ENCODE measurements at regions not wholly inside any gene's neighbourhood (a gene's known extent, or its start where the extent isn't known, plus 50 kb on each side); places are given as distances from the start of the nearest gene placed in this dataset.
A peak's percentile ranks its signal among the peaks of the same experiment; 100 is the strongest.

GRCh38 chr11:2083411-2083810, 55.8 kb downstream of the IGF2 start:
- DNase-seq (ENCODE audit: extremely low read depth, insufficient read length) = no peak
- H3K27me3 ChIP-seq (replicated peaks; ENCODE audit: control insufficient read depth, insufficient read depth, low read length) = no peaks in the 10 kb centered on the region

GRCh38 chr11:2077061-2077802, 62.0 kb downstream of the IGF2 start:
- Histone ChIP-seq H3K27me3 (replicated peaks; ENCODE audit: control insufficient read depth, insufficient read depth, low read length) (no peaks in the 10 kb centered on the region; the same call in 1 of the 2 replicates), H3K36me3 (ENCODE audit: control insufficient read depth, insufficient read depth, low read length) (no peaks in the 10 kb centered on the region), H3K4me3 (replicated peaks; ENCODE audit: low read depth, low read length) (no peak overlapping the region)
- TF ChIP-seq CTCF (IDR thresholded peaks at IDR 0.05; ENCODE audit: insufficient read depth, low read length, poor library complexity, severe bottlenecking) = no peak
- no peak for DNase-seq (ENCODE audit: extremely low read depth, insufficient read length)

More at GRCh38 chr11:2083411-2083810, 55.8 kb downstream of the IGF2 start:
- no peak overlapping the region for H3K4me3 ChIP-seq (replicated peaks; ENCODE audit: low read depth, low read length)
- no peak for TF ChIP-seq CTCF (IDR thresholded peaks at IDR 0.05; ENCODE audit: insufficient read depth, low read length, poor library complexity, severe bottlenecking)
- H3K36me3 ChIP-seq (ENCODE audit: control insufficient read depth, insufficient read depth, low read length) = no peaks in the 10 kb centered on the region

- no peak for TF ChIP-seq CTCF (IDR thresholded peaks at IDR 0.05; ENCODE audit: insufficient read depth, low read length, poor library complexity, severe bottlenecking)
- Histone ChIP-seq H3K4me3 (replicated peaks; ENCODE audit: low read depth, low read length) (no peak overlapping the region), H3K27me3 (replicated peaks; ENCODE audit: control insufficient read depth, insufficient read depth, low read length) (no peaks in the 10 kb centered on the region; the same call in 1 of the 2 replicates), H3K36me3 (ENCODE audit: control insufficient read depth, insufficient read depth, low read length) (no peaks in the 10 kb centered on the region)
- no peak for DNase-seq (ENCODE audit: extremely low read depth, insufficient read length)
Measured at GRCh38 chr11:2076441-2076840, 62.7 kb downstream of the IGF2 start.

GRCh38 chr11:2074266-2074825, 64.8 kb downstream of the IGF2 start:
- DNase-seq (ENCODE audit: extremely low read depth, insufficient read length) = no peak
- Histone ChIP-seq H3K27me3 (replicated peaks; ENCODE audit: control insufficient read depth, insufficient read depth, low read length) (no peaks in the 10 kb centered on the region; the same call in 1 of the 2 replicates), H3K36me3 (ENCODE audit: control insufficient read depth, insufficient read depth, low read length) (no peaks in the 10 kb centered on the region), H3K4me3 (replicated peaks; ENCODE audit: low read depth, low read length) (no peak overlapping the region)
- peak; percentile 25 for TF ChIP-seq CTCF (IDR thresholded peaks at IDR 0.05; ENCODE audit: insufficient read depth, low read length, poor library complexity, severe bottlenecking)

- no peak for DNase-seq (ENCODE audit: extremely low read depth, insufficient read length)
- Histone ChIP-seq H3K36me3 (ENCODE audit: control insufficient read depth, insufficient read depth, low read length) (no peaks in the 10 kb centered on the region), H3K4me3 (replicated peaks; ENCODE audit: low read depth, low read length) (no peak overlapping the region), H3K27me3 (replicated peaks; ENCODE audit: control insufficient read depth, insufficient read depth, low read length) (no peaks in the 10 kb centered on the region; the same call in none of the 2 replicates)
- no peak for TF ChIP-seq CTCF (IDR thresholded peaks at IDR 0.05; ENCODE audit: insufficient read depth, low read length, poor library complexity, severe bottlenecking)
Measured at GRCh38 chr11:2072551-2073261, 66.5 kb downstream of the IGF2 start.
